ENCODE measurements at regions not wholly inside any gene's neighbourhood (a gene's known extent, or its start where the extent isn't known, plus 50 kb on each side); places are given as distances from the start of the nearest gene placed in this dataset.

- TF ChIP-seq, protein P1, sequence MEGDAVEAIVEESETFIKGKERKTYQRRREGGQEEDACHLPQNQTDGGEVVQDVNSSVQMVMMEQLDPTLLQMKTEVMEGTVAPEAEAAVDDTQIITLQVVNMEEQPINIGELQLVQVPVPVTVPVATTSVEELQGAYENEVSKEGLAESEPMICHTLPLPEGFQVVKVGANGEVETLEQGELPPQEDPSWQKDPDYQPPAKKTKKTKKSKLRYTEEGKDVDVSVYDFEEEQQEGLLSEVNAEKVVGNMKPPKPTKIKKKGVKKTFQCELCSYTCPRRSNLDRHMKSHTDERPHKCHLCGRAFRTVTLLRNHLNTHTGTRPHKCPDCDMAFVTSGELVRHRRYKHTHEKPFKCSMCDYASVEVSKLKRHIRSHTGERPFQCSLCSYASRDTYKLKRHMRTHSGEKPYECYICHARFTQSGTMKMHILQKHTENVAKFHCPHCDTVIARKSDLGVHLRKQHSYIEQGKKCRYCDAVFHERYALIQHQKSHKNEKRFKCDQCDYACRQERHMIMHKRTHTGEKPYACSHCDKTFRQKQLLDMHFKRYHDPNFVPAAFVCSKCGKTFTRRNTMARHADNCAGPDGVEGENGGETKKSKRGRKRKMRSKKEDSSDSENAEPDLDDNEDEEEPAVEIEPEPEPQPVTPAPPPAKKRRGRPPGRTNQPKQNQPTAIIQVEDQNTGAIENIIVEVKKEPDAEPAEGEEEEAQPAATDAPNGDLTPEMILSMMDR (IDR thresholded peaks at IDR 0.05) = no peak
- TF ChIP-seq POLR2AphosphoS5 (IDR thresholded peaks at IDR 0.05; ENCODE audit: low read depth, low read length) (no peak), EZH2phosphoT487 (IDR thresholded peaks at IDR 0.05; ENCODE audit: borderline replicate concordance, low read depth) (no peak), USF2 (IDR thresholded peaks at IDR 0.05; ENCODE audit: borderline replicate concordance, low read depth, low read length) (no peak), FOXM1 (IDR thresholded peaks at IDR 0.05; ENCODE audit: low read depth) (no peak), GABPA (IDR thresholded peaks at IDR 0.05; ENCODE audit: low read depth) (no peak)
These were observed 150.4 kb upstream of the IER5L start for GRCh38 chr9:129328355-129329042.
